Skeletal muscle tissue (tissue), 3 donors: ENCODE measurements at regions not wholly inside any gene's neighbourhood (a gene's known extent, or its start where the extent isn't known, plus 50 kb on each side); places are given as distances from the start of the nearest gene placed in this dataset.

Experiments
- H3K27ac ChIP-seq: one replicate; pipeline ENCODE4 v1.7.0; 2013; ENCODE audit warnings: mild to moderate bottlenecking, low read depth, low read length, inconsistent platforms
- H3K27me3 ChIP-seq, 3 donors: one replicate each; pipeline ENCODE4 v1.7.0; 2013; ENCODE audit warnings: low read length in 3 of 3; ENCODE audit not compliant: control insufficient read depth in 3 of 3, insufficient read depth in 3 of 3
- H3K36me3 ChIP-seq, 3 donors: one replicate each; pipeline ENCODE4 v1.7.0; 2013; ENCODE audit warnings: low read length in 3 of 3; ENCODE audit not compliant: control insufficient read depth in 3 of 3, insufficient read depth in 3 of 3
- H3K4me1 ChIP-seq, 3 donors: one replicate each; pipeline ENCODE4 v1.7.0; 2013; ENCODE audit warnings: low read length in 3 of 3, mild to moderate bottlenecking in 3 of 3; ENCODE audit not compliant: control insufficient read depth in 3 of 3, insufficient read depth in 3 of 3
- H3K4me3 ChIP-seq, 3 donors: one replicate each; pipeline ENCODE4 v1.7.0; 2013; ENCODE audit warnings: low read length in 3 of 3
- H3K9ac ChIP-seq, 3 donors: one replicate each; pipeline ENCODE4 v1.7.0; 2013; ENCODE audit warnings: low read length in 3 of 3, mild to moderate bottlenecking in 3 of 3, moderate library complexity in 2 of 3, low read depth in 1 of 3
- H3K9me3 ChIP-seq, 3 donors: one replicate each; pipeline ENCODE4 v1.7.0; 2013; ENCODE audit warnings: low read length in 3 of 3; ENCODE audit not compliant: control insufficient read depth in 3 of 3
- donor health status: Osteomylitis.

- Histone ChIP-seq H3K9me3 (no peaks in the 10 kb centered on the region), H3K27ac (no peak overlapping the region), H3K27me3 (peaks cover 0 to 10% (median 0%) of the 10 kb centered on the region in 3 donors), H3K9ac (no peak overlapping the region), H3K4me3 (no peak overlapping the region), H3K36me3 (no peaks in the 10 kb centered on the region), H3K4me1 (no peaks in the 10 kb centered on the region)
These were observed 331.3 kb downstream of the CYRIA start for GRCh38 chr2:16334366-16334765.

- Histone ChIP-seq H3K27ac (no peak overlapping the region), H3K27me3 (peaks cover 0 to 10% (median 0%) of the 10 kb centered on the region in 3 donors), H3K9ac (no peak overlapping the region), H3K9me3 (no peaks in the 10 kb centered on the region), H3K4me1 (no peaks in the 10 kb centered on the region), H3K36me3 (no peaks in the 10 kb centered on the region), H3K4me3 (no peak overlapping the region)
These were observed 332.0 kb downstream of the CYRIA start for GRCh38 chr2:16333681-16334080.

GRCh38 chr2:16332681-16333557 lies 332.7 kb downstream of the CYRIA start:
- no peak overlapping the region for H3K27ac ChIP-seq
- no peak overlapping the region for H3K9ac ChIP-seq
- H3K27me3 ChIP-seq, result peaks cover 0 to 6% (median 0%) of the 10 kb centered on the region in 3 donors
- no peak overlapping the region for H3K4me3 ChIP-seq
- no peaks in the 10 kb centered on the region for H3K36me3 ChIP-seq
- H3K9me3 ChIP-seq, result no peaks in the 10 kb centered on the region
- H3K4me1 ChIP-seq, result no peaks in the 10 kb centered on the region

- H3K9me3 ChIP-seq, result no peaks in the 10 kb centered on the region
- H3K4me3 ChIP-seq, result no peak overlapping the region
- no peak overlapping the region for H3K9ac ChIP-seq
These were observed 333.9 kb downstream of the CYRIA start for GRCh38 chr2:16331772-16332171.

GRCh38 chr2:16330982-16331381 lies 334.7 kb downstream of the CYRIA start:
- Histone ChIP-seq H3K9ac (no peak overlapping the region), H3K36me3 (no peaks in the 10 kb centered on the region), H3K4me1 (no peaks in the 10 kb centered on the region), H3K4me3 (no peak overlapping the region), H3K27ac (no peak overlapping the region), H3K9me3 (no peaks in the 10 kb centered on the region), H3K27me3 (peaks cover 0 to 4% (median 0%) of the 10 kb centered on the region in 3 donors)

More at GRCh38 chr2:16331772-16332171, 333.9 kb downstream of the CYRIA start:
- no peaks in the 10 kb centered on the region for H3K4me1 ChIP-seq
- H3K36me3 ChIP-seq, result no peaks in the 10 kb centered on the region
- H3K27ac ChIP-seq, result no peak overlapping the region
- peaks cover 0 to 4% (median 0%) of the 10 kb centered on the region in 3 donors for H3K27me3 ChIP-seq

GRCh38 chr2:16330571-16330970 lies 335.1 kb downstream of the CYRIA start:
- Histone ChIP-seq H3K9ac (no peak overlapping the region), H3K4me3 (no peak overlapping the region), H3K27ac (no peak overlapping the region), H3K36me3 (no peaks in the 10 kb centered on the region), H3K27me3 (peaks cover 0 to 4% (median 0%) of the 10 kb centered on the region in 3 donors), H3K9me3 (no peaks in the 10 kb centered on the region), H3K4me1 (no peaks in the 10 kb centered on the region)

GRCh38 chr2:16330012-16330411 lies 335.6 kb downstream of the CYRIA start:
- Histone ChIP-seq H3K27me3 (peaks cover 0 to 4% (median 0%) of the 10 kb centered on the region in 3 donors), H3K36me3 (no peaks in the 10 kb centered on the region), H3K9me3 (no peaks in the 10 kb centered on the region), H3K4me3 (no peak overlapping the region), H3K9ac (no peak overlapping the region), H3K4me1 (no peaks in the 10 kb centered on the region), H3K27ac (no peak overlapping the region)

GRCh38 chr2:16329421-16329820 lies 336.2 kb downstream of the CYRIA start:
- no peak overlapping the region for H3K4me3 ChIP-seq
- no peaks in the 10 kb centered on the region for H3K9me3 ChIP-seq
- no peaks in the 10 kb centered on the region for H3K4me1 ChIP-seq
- H3K36me3 ChIP-seq, result no peaks in the 10 kb centered on the region
- H3K27ac ChIP-seq, result no peak overlapping the region
- no peak overlapping the region for H3K9ac ChIP-seq
- peaks cover 0 to 4% (median 0%) of the 10 kb centered on the region in 3 donors for H3K27me3 ChIP-seq

GRCh38 chr2:16328521-16329190 lies 337.0 kb downstream of the CYRIA start:
- H3K9me3 ChIP-seq, result no peaks in the 10 kb centered on the region
- no peaks in the 10 kb centered on the region for H3K4me1 ChIP-seq
- H3K27me3 ChIP-seq, result peaks cover 0 to 4% (median 0%) of the 10 kb centered on the region in 3 donors
- no peak overlapping the region for H3K4me3 ChIP-seq
- no peak overlapping the region for H3K27ac ChIP-seq
- H3K9ac ChIP-seq, result no peak overlapping the region
- no peaks in the 10 kb centered on the region for H3K36me3 ChIP-seq

- peaks cover 0 to 4% (median 0%) of the 10 kb centered on the region in 3 donors for H3K27me3 ChIP-seq
- H3K4me1 ChIP-seq, result no peaks in the 10 kb centered on the region
- H3K9me3 ChIP-seq, result no peaks in the 10 kb centered on the region
- H3K4me3 ChIP-seq, result no peak overlapping the region
- H3K27ac ChIP-seq, result no peak overlapping the region
- no peaks in the 10 kb centered on the region for H3K36me3 ChIP-seq
- H3K9ac ChIP-seq, result no peak overlapping the region
These were observed 338.3 kb downstream of the CYRIA start for GRCh38 chr2:16327326-16327725.
